ENCODE measurements at regions not wholly inside any gene's neighbourhood (a gene's known extent, or its start where the extent isn't known, plus 50 kb on each side); places are given as distances from the start of the nearest gene placed in this dataset.
"Not testable (repeated sequence)": the region's sequence is repeated elsewhere in the genome, so short reads cannot be mapped to it uniquely, and the experiment has no call there.

- no peak for DNase-seq
These were observed 1285.1 kb downstream of the XPNPEP1 start for GRCh38 chr10:108638225-108638624.

DNA sequence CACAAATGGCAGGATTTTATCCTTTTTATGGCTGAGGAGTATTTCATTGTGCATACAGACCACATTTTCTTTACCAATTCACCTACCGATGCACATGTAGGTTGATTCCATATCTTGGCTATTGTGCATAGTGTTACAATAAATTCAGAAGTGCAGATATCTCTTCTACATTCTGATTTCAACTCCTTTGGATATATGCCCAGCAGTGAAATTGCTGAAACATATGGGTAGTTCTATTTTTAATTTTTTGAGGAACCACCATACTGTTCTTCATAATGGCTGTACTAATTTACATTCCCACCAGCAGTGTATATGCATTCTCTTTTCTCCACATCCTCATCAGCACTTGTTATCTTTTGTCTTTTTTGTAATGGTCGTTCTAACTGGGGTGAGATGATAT lies 1290.3 kb downstream of the XPNPEP1 start:
- DNase-seq = no peak

GRCh38 chr10:108632144-108632543 lies 1291.2 kb downstream of the XPNPEP1 start:
- DNase-seq = no peak

DNA sequence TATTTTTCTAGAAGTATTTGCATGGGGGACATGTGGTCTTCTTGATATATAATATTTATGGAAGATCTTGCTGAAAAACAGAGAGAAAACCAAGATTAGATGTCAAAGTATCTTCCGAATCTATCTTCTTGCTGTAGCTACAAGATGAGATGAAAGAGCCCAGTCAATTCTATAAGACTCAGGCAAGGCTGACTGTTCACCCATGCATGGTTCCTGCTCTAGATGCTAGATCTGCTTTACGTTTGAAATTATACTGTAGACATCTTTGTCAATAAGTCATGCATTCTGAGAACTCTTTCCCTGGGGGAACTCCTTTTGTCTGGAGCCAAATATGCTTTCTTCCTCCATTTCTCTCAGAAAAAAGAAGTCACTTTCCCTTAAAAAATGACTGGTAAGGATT lies 1292.0 kb downstream of the XPNPEP1 start:
- no peak for DNase-seq

DNA sequence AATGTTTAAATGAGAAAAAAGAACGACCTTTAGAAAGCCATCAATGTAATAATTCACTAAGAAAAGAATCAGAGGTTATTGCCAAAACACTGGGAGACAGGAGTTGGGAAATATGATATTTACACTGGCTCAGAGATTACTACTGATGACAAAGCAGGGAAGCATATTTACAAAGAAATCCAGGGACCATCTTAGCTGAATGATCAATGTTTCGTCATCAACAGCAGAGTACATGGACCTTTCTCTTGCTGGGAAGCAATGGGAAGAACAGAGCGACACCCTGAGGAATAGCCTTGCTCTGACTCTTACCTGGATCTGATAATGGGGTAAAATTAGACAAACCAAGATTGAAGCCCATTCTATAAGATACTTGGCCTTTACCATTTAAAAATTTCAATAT lies 1293.5 kb downstream of the XPNPEP1 start:
- no peak for DNase-seq

- DNase-seq = no peak
These were observed 1299.3 kb downstream of the XPNPEP1 start for GRCh38 chr10:108624052-108624451.

DNA sequence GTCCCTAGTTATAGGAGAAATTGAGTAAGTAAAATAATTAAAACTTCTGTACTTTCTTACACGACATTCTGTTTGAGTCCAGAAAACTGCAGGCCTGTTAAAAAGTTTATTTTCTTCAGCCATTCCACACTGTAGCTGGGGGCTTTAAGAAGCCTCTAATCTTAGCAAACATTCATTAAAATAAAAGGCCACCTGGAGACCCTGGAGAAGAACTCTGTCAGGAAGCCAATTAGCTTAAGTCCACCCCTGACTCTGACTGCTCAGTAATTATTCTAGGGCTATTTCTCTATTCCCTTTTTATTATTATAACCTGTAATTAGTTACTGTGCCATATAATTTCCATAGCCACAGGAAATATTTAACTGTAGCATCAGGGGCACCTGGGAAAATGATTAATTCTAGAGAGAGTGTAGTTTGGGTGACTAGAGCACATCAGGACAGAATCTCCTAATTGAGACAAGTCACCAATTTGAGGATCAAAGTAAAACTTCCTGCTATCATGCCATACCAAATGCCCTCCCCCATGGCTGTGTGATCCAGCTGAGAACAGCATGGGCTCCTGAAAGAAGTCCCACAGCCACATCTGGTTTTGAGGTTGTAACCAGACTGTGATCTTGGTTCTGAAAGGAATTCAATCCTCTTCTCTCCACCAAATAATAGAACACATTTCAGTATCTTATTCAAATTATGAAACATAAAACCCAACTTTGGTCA lies 1302.3 kb downstream of the XPNPEP1 start:
- DNase-seq = no peak

DNA sequence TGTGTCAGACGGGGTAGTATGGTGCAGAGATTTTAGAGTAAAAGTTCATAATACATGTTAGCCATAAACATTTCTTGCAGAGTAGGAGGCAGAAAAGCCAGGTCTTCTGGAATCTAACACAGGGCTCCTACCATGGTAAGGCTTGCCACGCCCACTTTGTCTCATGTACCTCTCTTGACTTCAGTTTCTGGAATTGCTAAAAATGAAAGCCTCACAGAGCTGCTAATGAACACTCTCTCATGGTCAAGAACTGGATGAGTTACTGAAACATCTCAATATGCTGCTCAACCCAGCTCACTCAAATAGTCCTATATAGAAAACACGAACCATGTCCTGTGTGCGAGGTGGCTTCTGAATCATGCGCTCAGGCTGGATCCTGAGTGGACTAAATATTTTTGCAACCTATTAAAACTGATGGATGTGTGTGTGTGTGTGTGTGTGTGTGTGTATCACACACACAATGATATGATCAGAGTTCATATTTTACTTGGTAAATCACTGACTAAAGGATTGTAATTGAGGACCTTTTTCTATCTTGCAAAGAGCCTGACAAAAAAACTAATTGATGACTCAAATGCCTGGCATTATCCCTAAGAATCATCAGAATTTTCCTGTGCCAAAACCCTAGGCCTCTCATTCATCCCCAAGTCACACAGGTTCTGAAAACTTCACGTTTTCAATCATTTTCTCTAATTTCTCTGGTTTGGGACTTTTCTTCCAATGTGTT lies 1306.6 kb downstream of the XPNPEP1 start:
- DNase-seq = no peak

- no peak for DNase-seq
These were observed 1307.6 kb downstream of the XPNPEP1 start for GRCh38 chr10:108615576-108616320.

DNA sequence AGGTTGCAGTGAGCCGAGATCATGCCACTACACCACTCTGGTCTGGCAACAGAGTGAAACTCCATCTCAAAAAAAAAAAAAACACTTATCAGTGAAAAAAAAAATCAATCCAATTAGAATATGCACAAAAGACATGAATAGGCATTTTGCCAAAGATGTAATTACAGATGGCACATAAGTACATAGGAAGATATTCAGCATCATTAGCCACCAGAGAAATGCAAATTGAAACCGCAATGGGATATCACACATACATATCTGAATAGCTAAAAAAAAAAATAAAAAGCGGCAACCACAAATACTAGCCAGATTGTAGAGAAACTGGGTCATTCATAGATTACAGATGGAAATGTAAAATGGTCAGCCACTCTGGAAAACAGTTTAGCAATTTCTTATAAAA lies 1310.8 kb downstream of the XPNPEP1 start:
- no peak for DNase-seq

- DNase-seq = no peak
These were observed 1314.5 kb downstream of the XPNPEP1 start for GRCh38 chr10:108608860-108609259.

DNA sequence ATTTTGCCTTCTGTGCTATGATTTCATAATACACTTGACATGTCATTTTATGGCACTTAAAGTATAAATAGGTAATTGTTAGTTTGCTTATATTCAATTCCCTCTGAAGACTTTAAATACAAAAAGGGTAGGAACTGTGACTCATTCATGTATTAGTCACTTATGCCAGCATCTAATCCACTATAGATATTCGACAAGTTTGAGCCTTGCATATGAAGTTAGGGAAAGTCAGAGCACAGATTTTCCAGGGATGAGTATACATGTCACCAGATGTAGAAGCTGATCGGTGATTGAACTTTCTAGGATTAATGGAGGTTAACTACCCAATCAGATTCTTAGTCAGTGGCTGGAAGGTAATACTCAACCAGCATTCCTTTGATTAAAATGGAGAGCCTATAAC lies 1321.5 kb downstream of the XPNPEP1 start:
- DNase-seq = no peak

DNA sequence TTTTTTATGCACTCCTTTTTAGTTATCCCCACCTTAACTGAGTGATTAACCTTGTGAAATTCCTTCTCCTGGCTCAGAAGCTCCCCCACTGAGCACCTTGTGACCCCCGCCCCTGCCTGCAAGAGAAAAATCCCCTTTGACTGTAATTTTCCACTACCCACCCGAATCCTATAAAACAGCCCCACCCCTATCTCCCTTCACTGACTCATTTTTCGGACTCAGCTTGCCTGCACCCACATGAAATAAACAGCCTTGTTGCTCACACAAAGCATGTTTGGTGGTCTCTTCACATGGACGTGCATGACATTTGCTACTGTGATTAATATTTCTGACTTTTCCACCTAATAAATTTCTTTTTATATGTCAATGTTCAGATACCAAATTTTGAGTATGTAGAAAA lies 1322.8 kb downstream of the XPNPEP1 start:
- not testable (repeated sequence) for DNase-seq

DNA sequence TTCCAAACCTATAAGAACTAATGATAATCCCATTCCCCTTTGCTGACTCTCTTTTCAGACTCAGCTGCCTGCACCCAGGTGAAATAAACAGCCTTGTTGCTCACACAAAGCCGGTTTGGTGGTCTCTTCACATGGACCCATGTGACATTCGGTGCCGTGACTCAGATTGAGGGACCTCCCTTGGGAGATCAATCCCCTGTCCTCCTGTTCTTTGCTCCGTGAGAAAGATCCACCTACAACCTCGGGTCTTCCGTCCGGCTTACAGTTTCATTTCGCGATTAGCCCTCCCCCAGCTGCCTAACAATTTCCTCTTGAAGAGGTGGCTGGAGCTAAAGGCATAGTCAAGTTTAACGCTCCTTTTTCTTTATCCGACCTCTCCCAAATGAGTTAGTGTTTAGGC lies 1324.0 kb downstream of the XPNPEP1 start:
- not testable (repeated sequence) for DNase-seq

DNA sequence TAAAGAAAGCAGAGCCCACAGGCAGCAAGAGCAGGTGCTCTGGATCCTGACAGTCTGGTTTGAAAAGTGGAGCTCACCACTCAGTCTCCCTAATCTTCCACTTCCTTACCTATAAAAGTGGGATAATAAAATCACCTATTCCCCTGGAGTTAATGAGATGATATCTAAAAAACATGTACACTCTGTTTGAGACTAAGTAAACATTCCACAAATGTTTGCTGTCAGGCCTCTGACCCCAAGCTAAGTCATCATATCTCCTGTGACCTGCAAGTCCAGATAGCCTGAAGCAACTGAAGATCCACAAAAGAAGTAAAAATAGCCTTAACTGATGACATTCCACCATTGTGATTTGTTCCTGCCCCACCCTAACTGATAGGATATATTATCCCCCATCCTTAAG lies 1324.5 kb downstream of the XPNPEP1 start:
- no peak for DNase-seq

DNA sequence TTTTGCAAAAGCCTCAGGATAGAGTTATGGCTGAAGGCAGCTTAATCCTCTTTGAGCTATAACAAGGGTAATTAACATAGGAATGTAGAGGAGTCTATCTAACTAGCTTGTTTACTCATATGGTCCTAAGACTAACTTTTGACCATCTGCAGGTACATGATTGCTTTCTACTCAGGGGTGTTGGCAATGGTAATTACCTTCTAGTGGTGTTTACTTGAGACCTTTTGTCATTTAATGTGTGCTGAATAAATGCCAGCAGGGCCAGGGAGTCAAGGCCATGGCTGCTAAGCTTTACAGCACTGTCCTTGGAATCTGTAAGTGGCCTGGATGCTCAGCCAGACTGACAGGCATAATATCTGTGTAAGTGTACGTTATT lies 1325.0 kb downstream of the XPNPEP1 start:
- DNase-seq = no peak

DNA sequence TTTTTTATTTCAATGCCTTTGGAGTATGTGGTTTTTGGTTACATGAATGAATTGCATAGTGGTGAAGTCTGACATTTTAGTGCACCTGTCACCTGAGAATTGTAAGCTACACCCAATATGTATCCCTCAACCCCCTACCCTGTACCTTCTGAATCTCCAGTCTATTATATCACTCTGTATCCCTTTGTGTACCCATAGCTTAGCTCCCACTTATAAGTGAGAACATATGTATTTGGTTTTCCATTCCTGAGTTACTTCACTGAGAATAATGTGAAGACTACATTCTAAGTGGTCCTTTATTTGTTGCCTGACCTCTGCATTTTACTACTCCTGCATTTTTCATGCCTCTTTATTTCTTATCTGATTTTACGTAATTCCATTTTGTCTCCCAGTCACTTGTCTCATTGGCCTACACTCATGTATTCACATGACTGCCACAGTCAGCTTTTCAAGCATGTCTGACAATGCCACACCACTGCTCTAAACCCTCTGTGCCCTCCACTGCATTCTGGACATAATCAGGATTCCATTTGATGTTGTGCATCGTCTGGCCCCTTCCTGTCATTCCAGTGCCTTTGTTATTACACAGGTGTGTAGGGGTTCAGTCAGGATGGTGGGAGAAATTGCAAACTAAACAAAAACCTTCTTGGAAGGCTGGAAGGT lies 1325.5 kb downstream of the XPNPEP1 start:
- no peak for DNase-seq

DNA sequence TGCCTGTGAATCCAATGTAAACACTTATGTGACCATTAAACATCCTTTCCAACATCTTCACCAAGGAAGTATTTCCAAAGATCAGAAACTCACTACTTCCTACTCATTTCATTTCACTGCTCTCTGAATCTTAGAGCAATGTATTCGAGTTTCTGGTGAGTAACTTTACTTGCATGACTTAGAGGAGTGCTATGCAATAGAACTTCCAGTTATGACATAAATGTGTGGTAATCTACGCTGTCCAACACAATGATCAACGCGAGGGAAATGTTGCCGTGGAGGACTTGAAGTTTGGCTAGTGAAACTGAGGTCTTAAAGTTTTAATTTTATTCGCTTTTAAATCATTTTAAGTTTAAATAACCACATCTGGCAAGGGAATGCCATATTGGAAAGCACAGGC lies 1326.3 kb downstream of the XPNPEP1 start:
- no peak for DNase-seq

DNA sequence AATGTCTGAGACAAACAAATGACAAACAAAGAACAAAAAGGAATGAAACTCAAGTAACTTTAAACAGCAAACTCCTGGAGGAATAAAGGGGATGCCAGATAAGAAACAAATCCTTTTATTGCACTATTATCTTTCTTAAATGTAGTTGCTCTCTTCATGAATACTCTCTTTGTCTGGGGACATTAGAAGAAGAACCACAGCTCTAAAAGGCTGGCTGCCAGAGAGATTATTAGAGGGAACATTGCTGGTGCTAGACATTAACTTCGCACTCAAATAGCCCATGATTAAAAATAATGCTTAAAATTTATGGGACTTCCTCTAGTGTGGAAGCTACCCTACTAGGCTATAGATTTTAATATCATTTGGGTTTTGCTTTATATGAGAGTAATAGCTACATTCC lies 1330.4 kb downstream of the XPNPEP1 start:
- DNase-seq = no peak

DNA sequence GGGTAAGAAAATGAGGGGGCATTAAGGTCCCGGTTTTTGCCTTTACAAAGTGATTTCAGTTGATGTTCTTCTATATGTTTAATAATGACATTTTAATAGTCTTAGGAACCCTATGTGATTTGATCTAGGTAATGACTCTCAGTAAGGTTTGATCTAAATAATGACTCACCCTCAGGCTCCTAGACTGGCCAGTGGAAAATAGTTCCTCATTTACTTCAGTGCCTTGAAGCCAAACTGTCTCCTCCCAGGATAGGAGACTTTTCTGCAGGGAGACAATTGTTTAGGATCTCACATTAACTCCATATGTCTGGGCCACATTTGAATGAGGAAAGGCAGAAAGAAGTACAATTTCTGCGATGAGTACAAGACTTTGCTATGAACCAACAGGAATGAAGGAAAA lies 1331.9 kb downstream of the XPNPEP1 start:
- DNase-seq = no peak

GRCh38 chr10:108586424-108586823 lies 1336.9 kb downstream of the XPNPEP1 start:
- no peak for DNase-seq

- DNase-seq = no peak
These were observed 1339.4 kb downstream of the XPNPEP1 start for GRCh38 chr10:108583877-108584276.

DNA sequence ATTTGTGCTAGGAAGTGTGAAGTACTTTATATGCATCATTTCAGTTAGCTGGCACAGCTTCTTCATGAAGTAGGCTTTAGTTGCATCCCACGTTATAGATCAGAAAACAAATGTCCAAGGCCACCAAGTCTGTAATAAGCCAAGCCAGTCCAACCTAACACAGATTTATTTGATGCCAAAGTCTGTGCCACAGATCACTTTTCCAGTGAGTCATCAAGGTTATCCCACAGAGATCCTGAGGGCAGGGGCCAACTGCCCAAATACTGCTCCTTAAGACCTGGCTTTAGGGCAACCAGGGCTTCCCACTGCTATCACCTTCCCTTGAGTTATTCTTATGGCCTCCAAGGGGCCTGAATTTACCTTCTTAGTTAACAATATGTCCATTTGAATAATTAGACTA lies 1340.4 kb downstream of the XPNPEP1 start:
- DNase-seq = no peak

DNA sequence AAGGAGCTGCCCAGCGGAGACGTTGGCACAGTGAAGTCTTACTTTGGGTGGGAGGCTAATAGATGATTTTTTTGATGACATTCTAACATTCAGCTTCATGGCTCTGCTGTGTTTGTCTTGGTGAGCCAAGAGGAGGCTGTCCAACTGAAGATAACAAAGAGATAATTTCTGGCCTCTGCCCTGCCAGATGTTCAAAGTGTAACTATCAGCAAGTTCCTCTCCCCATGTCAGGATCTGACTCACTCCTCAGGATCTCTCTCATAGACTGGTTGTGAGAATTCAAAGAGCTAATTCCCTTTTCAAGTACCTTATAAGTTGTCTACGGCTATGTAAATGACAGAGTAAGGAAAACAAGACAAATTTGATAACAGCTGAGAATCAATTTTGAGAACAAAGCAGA lies 1340.9 kb downstream of the XPNPEP1 start:
- no peak for DNase-seq
